ENCODE measurements at regions not wholly inside any gene's neighbourhood (a gene's known extent, or its start where the extent isn't known, plus 50 kb on each side); places are given as distances from the start of the nearest gene placed in this dataset.

GRCh38 chr10:113442336-113442735 lies 110.5 kb upstream of the HABP2 start:
- no peak for DNase-seq (ENCODE audit: low spot score)

GRCh38 chr10:113443141-113443925 lies 109.5 kb upstream of the HABP2 start:
- DNase-seq (ENCODE audit: low spot score): no peak

GRCh38 chr10:113444766-113445365 lies 108.0 kb upstream of the HABP2 start:
- no peak for DNase-seq (ENCODE audit: low spot score)

GRCh38 chr10:113445736-113446135 lies 107.1 kb upstream of the HABP2 start:
- no peak for DNase-seq (ENCODE audit: low spot score)

- DNase-seq (ENCODE audit: low spot score): no peak
Measured at GRCh38 chr10:113446739-113447138, 106.1 kb upstream of the HABP2 start.

GRCh38 chr10:113447278-113447677 lies 105.6 kb upstream of the HABP2 start:
- no peak for DNase-seq (ENCODE audit: low spot score)

GRCh38 chr10:113449006-113449695 lies 103.7 kb upstream of the HABP2 start:
- no peak for DNase-seq (ENCODE audit: low spot score)

- no peak for DNase-seq (ENCODE audit: low spot score)
Measured at GRCh38 chr10:113450046-113450804, 102.6 kb upstream of the HABP2 start.

GRCh38 chr10:113450906-113451305 lies 101.9 kb upstream of the HABP2 start:
- no peak for DNase-seq (ENCODE audit: low spot score)

- no peak for DNase-seq (ENCODE audit: low spot score)
Measured at GRCh38 chr10:113452146-113452845, 100.6 kb upstream of the HABP2 start.

GRCh38 chr10:113453351-113453750 lies 99.5 kb upstream of the HABP2 start:
- DNase-seq (ENCODE audit: low spot score): no peak

GRCh38 chr10:113454341-113455061 lies 98.4 kb upstream of the HABP2 start:
- DNase-seq (ENCODE audit: low spot score): peak; percentile 44

GRCh38 chr10:113455947-113456346 lies 96.9 kb upstream of the HABP2 start:
- DNase-seq (ENCODE audit: low spot score): no peak

- DNase-seq (ENCODE audit: low spot score): no peak
Measured at GRCh38 chr10:113456741-113457140, 96.1 kb upstream of the HABP2 start.

GRCh38 chr10:113457408-113457807 lies 95.4 kb upstream of the HABP2 start:
- no peak for DNase-seq (ENCODE audit: low spot score)

- no peak for DNase-seq (ENCODE audit: low spot score)
Measured at GRCh38 chr10:113458451-113458850, 94.4 kb upstream of the HABP2 start.

- DNase-seq (ENCODE audit: low spot score): no peak
Measured at GRCh38 chr10:113458944-113459343, 93.9 kb upstream of the HABP2 start.

GRCh38 chr10:113459626-113460280 lies 93.1 kb upstream of the HABP2 start:
- no peak for DNase-seq (ENCODE audit: low spot score)

GRCh38 chr10:113463083-113463482 lies 89.8 kb upstream of the HABP2 start:
- no peak for DNase-seq (ENCODE audit: low spot score)

- no peak for DNase-seq (ENCODE audit: low spot score)
Measured at GRCh38 chr10:113463777-113464176, 89.1 kb upstream of the HABP2 start.

GRCh38 chr10:113469796-113470195 lies 83.1 kb upstream of the HABP2 start:
- DNase-seq (ENCODE audit: low spot score): no peak
